ENCODE measurements at regions not wholly inside any gene's neighbourhood (a gene's known extent, or its start where the extent isn't known, plus 50 kb on each side); places are given as distances from the start of the nearest gene placed in this dataset.

GRCh38 chr7:12158334-12159060 is 52.6 kb upstream of the TMEM106B start:
- H3K9ac ChIP-seq (ENCODE audit: low read length), result no peak overlapping the region
- no peak overlapping the region for H3K4me3 ChIP-seq (ENCODE audit: low read depth in 1 of 2, low read length in 2 of 2)
- no peaks in the 10 kb centered on the region for H3K4me1 ChIP-seq (ENCODE audit: insufficient read depth, low read length)
- H3K27ac ChIP-seq (ENCODE audit: low read depth, low read length), result no peak overlapping the region
- no peaks in the 10 kb centered on the region for H3K9me3 ChIP-seq (ENCODE audit: low read length)
- H3K36me3 ChIP-seq (ENCODE audit: insufficient read depth, low read length), result no peaks in the 10 kb centered on the region
- no peaks in the 10 kb centered on the region for H3K27me3 ChIP-seq (ENCODE audit: control insufficient read depth in 1 of 2, insufficient read depth in 2 of 2, low read length in 2 of 2)

GRCh38 chr7:12161146-12161545 is 49.9 kb upstream of the TMEM106B start:
- Histone ChIP-seq H3K27me3 (ENCODE audit: control insufficient read depth in 1 of 2, insufficient read depth in 2 of 2, low read length in 2 of 2) (no peaks in the 10 kb centered on the region), H3K27ac (ENCODE audit: low read depth, low read length) (no peak overlapping the region), H3K36me3 (ENCODE audit: insufficient read depth, low read length) (no peaks in the 10 kb centered on the region), H3K9ac (ENCODE audit: low read length) (no peak overlapping the region), H3K4me1 (ENCODE audit: insufficient read depth, low read length) (no peaks in the 10 kb centered on the region), H3K9me3 (ENCODE audit: low read length) (no peaks in the 10 kb centered on the region), H3K4me3 (ENCODE audit: low read depth in 1 of 2, low read length in 2 of 2) (no peak overlapping the region)

Measured in muscle layer of colon (tissue), 2 donors.